NCI-H2081 treated with DMSO at 0.1 percent for 48 hours (cell line): ENCODE measurements at regions not wholly inside any gene's neighbourhood (a gene's known extent, or its start where the extent isn't known, plus 50 kb on each side); places are given as distances from the start of the nearest gene placed in this dataset.
"Not testable (repeated sequence)": the region's sequence is repeated elsewhere in the genome, so short reads cannot be mapped to it uniquely, and the experiment has no call there.

ENCODE experiments used
- DNase-seq: peaks from one replicate; lab custom pipeline; 2025; lab: John Stamatoyannopoulos, UW

DNA sequence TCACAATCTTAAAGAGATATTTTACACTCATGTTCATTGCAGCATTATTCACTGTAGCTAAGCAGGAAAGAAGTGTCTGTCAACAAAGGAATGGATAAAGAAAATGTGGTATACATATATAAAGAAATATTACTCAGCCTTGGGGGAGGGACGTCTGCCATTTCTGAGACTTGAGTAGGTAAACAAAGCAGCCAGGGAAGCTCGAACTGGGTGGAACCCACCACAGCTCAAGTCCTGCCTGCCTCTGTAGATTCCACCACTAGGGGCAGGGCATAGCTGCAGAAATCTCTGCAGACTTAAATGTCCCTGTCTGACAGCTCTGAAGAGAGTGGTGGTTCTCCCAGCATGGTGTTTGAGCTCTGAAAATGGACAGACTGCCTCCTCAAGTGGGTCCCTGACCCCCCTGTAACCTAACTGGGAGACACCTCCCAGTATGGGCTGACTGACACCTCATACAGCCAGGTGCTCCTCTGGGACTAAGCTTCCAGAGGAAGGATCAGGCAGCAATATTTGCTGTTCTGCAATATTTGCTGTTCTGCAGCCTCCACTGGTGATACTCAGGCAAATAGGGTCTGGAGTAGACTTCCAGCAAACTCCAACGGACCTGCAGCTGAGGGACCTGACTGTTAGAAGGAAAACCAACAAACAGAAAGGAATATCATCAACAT lies 183.3 kb upstream of the SSTR4 start:
- DNase-seq, result not testable (repeated sequence)

DNA sequence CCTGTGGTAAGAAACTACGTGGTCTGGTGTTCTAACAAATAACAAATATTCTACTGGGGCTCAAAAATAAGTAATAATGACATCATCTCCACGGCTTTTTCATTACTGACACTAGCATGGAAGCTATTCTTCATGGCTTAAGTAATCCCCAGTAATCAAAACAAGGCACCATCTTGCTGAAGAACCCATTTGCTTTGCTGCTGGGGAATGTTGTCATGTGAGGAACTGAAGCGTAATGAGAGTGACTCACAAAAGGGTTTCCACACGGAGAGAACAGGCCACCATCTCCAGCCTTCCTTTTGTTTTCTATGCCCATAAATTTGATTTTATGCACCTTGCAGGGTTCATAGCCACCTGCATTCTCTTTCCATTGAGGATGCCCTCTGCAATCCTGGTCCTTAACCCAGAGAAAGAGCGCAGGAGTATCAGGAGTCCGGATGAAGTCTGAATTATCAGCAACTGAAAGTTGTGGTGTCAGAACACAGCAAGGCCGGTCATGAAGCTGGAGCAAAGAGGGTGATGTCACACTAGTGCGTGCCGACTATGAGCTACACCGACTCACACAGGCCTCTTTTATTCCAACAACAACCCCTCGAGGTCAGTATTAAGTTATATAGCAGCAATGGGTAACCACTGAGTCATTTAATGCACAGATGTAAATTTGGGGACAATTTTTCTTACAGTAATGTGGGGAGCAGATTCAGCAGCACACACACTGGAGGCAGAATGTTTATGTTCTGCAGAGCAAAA lies 173.7 kb upstream of the SSTR4 start:
- no peak for DNase-seq

DNA sequence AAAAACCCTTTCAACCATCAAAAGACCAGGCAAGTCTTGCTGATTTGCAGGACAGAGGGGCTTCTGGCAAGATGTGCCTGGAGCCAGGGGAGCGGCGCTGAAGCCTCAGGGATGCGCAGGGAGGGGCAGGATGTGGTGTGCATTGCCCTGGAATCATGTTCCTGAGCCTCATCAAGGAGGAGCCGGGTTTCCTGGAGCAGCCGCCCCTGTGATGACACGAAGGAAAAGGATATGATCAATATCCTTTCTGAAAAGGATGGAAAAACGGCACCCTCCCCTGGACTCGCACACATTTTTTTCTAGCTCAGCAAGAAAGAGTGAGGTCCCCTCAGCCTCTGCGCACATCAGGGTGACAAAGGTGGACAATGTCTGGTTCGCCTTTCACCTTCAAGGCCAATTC lies 173.1 kb upstream of the SSTR4 start:
- no peak for DNase-seq

GRCh38 chr20:22862671-22863230 lies 172.4 kb upstream of the SSTR4 start:
- no peak for DNase-seq

DNA sequence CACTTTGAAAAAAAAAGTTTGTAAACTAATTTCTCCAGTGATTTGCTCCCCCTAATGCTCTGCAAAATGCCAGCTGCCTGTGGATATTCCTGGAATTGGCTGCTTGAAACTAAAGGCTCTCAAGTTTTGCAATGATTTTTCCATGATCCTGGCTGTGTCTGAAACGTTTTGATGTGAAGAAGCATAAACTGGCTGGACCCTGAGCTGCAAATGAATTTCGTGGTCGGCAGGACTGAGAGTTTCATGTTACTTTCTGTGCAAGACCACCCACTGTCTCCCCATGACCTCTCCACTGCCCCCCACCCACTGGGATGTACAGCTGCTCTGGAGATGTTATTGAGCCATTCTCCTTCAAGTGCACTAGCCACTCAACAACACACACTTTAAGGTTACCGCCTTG lies 171.3 kb upstream of the SSTR4 start:
- DNase-seq, result no peak

- no peak for DNase-seq
Observed at GRCh38 chr20:22866812-22867341, 168.2 kb upstream of the SSTR4 start.

DNA sequence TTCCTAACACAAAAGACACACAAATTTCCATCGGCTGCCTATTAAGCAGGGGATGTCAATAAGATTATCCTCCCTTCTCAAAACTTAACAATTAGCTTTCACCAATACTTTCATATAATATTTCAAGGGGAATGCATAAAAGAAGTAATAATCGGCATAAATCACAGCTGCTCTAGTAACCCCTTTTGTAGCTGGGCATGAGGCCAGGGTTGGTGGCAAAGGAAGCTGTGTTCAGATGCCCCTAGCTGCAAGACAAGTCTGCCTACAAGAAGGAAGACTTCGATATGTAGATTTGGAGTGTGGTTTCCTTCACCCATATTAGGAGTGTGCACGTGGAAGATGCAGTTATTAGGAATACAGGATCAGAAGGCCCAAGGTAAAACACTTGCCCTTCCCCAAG lies 156.9 kb upstream of the SSTR4 start:
- DNase-seq, result no peak

DNA sequence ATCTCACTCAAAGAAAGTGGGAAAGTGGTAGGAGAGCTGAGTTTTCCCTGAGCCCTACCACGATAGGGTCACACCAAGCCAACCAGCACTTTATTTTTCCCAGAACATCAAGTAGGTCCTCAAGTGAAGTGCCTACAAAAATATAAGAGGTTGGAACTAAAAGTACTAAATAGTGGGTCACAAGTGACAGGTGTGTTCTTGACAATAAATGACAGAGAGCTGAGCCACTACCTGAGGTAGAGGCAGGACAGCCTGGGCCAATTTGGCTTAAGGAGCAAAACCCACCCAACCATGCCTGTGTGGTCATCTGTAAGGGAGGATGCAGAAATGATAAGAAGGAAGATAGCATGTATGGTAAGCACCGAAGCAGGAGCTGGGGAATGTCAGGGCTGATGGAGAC lies 154.8 kb upstream of the SSTR4 start:
- DNase-seq, result no peak

DNA sequence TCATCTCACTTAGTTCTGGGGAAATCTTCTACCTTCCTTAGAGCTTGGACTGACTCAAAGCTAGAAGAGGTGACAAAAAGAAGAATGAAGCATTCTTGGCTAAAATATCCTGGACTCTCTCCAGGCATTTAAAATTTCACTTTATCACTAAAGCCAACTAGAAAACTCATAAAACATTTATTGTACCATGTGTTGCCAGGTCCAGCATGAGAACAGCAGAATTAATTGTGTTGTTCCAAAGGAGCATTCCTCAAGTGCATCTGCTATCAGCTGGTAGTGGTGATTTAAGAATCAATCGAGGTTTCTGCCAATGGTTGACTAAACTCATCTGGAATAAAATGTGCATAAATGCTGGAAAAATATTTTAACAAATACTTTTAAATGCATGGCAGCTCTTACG lies 147.3 kb upstream of the SSTR4 start:
- DNase-seq, result no peak

DNA sequence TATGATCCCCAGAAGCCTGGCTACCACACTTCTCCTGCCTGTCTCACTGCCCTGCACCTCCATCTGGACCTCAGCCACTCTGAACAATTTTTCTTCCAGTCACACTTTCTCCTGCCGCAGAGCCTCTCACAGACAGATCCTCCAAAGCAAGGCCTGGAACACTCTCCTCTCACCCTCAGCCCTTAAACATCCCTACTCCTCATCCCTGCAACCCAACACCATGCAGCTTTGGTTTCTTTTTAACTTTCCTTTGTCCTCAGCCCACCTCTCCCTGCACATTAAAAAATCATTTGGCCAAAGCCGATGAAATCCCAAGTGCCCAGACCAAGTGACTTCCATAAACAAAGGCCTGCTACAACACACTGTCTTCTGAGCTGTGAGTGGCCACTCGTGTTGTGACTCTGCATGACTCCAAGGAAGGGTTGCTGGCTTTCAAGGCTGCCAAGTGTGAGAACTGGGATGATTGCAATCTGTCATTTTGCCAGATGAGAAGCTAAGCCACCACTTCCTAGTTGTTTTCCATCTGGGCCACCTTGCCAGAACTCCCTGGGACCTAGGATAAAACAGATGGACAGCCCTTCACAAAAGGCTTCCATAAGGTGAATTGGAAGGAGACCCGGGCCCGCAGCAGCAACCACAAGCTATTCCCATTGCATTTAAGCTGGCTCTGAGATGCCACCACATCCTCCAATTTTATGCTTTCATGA lies 144.4 kb upstream of the SSTR4 start:
- DNase-seq, result no peak

- no peak for DNase-seq
Observed at GRCh38 chr20:22901164-22901563, 133.9 kb upstream of the SSTR4 start.

- no peak for DNase-seq
Observed at GRCh38 chr20:22901921-22902320, 133.2 kb upstream of the SSTR4 start.

DNA sequence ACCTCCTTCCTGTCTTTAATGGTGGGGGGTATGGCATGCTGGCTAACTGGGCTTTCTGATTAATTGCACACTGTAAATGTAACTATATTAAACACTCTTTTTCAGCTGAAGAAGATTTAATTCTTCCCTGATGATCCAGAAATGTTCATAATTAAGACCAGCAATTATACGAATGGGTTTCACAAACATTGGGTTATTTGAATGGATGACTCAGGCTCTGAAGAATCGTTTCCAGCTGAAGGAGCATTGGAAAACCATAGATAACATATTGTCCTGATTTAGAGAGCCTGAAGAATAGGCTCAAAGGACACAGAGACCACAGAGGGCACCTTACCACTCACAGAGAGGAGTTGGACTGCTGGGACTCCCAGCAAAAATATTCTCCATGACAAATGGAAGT lies 130.7 kb upstream of the SSTR4 start:
- DNase-seq, result no peak

DNA sequence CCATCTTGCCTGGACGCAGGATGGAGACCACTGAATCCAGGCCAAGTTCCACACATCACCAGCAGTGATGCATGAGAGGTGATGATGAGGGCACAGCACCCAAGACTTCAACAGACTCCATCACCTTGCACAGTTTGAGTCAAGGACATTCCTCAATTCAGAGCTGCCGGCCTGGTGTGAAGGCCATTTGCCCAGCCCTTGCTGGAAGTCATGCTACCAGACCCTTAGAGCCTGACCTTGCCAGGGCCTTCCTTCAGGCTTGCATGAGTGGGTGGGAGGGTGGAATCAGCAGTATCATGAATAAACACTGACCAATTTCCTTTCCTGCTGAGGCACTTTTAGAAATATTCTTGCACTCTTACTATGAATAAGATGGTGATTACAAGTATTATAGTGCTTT lies 130.2 kb upstream of the SSTR4 start:
- DNase-seq, result no peak

- no peak for DNase-seq
Observed at GRCh38 chr20:22905658-22906057, 129.5 kb upstream of the SSTR4 start.

- DNase-seq, result no peak
Observed at GRCh38 chr20:22908437-22908836, 126.7 kb upstream of the SSTR4 start.

DNA sequence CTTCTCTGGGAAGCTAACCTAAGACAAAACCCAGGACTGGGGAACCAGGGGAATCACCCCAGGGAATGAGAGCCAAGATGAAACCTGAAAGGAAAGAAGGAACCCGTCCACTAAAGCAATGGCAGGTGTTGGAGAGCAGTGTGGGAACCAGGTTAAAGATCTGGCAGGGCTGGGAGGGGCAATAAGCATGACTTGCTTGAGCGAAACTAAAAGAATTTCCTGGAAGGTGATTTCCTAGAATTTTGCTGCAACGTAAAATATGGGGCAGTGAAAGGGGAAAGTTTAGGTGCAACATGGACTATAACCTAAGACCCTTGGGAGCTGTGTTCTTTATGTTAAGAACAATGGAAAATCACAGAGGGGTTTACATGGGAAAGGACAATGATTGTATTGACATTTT lies 126.2 kb upstream of the SSTR4 start:
- no peak for DNase-seq

- no peak for DNase-seq
Observed at GRCh38 chr20:22909436-22909835, 125.7 kb upstream of the SSTR4 start.

DNA sequence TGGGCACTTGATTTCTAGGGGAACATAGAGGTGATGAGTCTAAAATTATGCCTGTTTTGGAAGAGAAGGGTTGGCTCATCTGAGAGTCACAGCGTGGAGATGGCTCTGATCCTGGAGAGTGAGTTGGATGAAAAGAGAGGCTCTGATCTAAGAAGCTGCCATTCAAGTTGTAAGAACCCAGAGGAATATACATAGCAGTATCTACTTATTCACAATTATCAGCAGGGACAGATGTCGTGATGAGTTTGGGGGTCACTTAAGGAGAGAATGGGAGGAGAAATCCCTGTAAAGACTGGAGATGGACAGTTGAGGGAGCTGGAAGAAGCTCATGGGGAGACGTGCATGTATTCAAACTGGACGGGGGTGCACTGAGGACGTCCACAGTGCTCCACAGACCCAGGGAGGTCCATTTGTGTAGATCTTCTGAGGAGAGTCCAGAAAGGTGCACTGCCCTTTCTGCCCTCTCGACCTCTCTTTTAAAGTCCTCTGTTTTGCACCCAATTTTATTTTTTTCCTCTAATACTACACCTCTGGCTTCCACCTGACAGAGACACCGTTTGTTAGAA lies 124.7 kb upstream of the SSTR4 start:
- DNase-seq, result no peak

DNA sequence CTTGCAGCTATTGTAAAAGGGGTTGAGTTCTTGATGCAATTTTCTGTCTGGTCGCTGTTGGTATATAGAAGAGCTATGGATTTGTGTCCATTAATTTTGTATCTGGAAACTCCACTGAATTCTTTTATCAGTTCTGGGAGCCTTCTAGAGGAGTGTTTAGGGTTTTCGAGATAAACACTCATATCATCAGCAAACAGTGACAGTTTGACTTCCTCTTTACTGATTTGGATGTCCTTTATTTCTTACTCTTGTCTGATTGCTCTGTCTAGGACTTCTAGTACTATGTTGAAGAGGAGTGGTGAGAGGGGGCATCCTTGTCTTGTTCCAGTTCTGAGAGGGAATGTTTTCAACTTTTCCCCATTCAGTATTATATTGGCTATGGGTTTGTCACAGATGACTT lies 120.8 kb upstream of the SSTR4 start:
- no peak for DNase-seq

GRCh38 chr20:22915512-22915911 lies 119.6 kb upstream of the SSTR4 start:
- no peak for DNase-seq
